Naive thymus-derived CD4-positive, alpha-beta T cell (primary cell): ENCODE measurements at regions not wholly inside any gene's neighbourhood (a gene's known extent, or its start where the extent isn't known, plus 50 kb on each side); places are given as distances from the start of the nearest gene placed in this dataset.

Experiments used
- ATAC-seq: fragments of 150-1000 bp; cut with Tn5 transposase; 2 replicates; pipeline ENCODE4 v1.10.0; 2021; ENCODE audit warnings: mild to moderate bottlenecking, moderate library complexity
- CTCF ChIA-PET: fragments of 350-600 bp; sonication (Branson Sonifier 250); formaldehyde crosslinking; loops from one replicate; lab custom pipeline; 2021; ENCODE audit warnings: antibody characterized with exemption; lab: Charles Lee
- POLR2A ChIA-PET: fragments of 350-600 bp; sonication (Branson Sonifier 250); formaldehyde crosslinking; loops from one replicate; lab custom pipeline; 2021; ENCODE audit warnings: antibody characterized with exemption, inconsistent platforms; lab: Charles Lee
- DNase-seq, 9 donors: peaks; one replicate each; pipeline versions ENCODE4 v3.0.0 to v3.0.0-alpha.2; 2020 to 2022; ENCODE audit warnings: mixed read lengths in 1 of 9
- H3K27ac ChIP-seq: one replicate; pipeline ENCODE4 v1.7.0; 2013; ENCODE audit warnings: mild to moderate bottlenecking, low read depth, low read length, moderate library complexity
- H3K27me3 ChIP-seq, 2 donors: one replicate each; pipeline ENCODE4 v1.7.0; 2013; ENCODE audit warnings: low read length in 2 of 2, mild to moderate bottlenecking in 2 of 2, moderate library complexity in 2 of 2; ENCODE audit not compliant: control insufficient read depth in 2 of 2, insufficient read depth in 2 of 2
- H3K36me3 ChIP-seq, 3 experiments: 1 replicate in 2 of 3; 2 replicates in 1 of 3; pipeline ENCODE4 v1.7.0; 2013; ENCODE audit warnings: low read length in 3 of 3, mild to moderate bottlenecking in 3 of 3, moderate library complexity in 1 of 3; ENCODE audit not compliant: insufficient read depth in 3 of 3, control insufficient read depth in 2 of 3
- H3K4me1 ChIP-seq, 2 donors: one replicate each; pipeline ENCODE4 v1.7.0; 2013; ENCODE audit warnings: low read length in 2 of 2, mild to moderate bottlenecking in 2 of 2, moderate library complexity in 1 of 2; ENCODE audit not compliant: control insufficient read depth in 2 of 2, insufficient read depth in 2 of 2
- H3K4me3 ChIP-seq: 2 replicates; pipeline ENCODE4 v1.7.0; 2013; ENCODE audit warnings: mild to moderate bottlenecking, low read length
- H3K9me3 ChIP-seq, 3 experiments: 1 replicate in 2 of 3; 2 replicates in 1 of 3; pipeline ENCODE4 v1.7.0; 2013; ENCODE audit warnings: low read length in 3 of 3; ENCODE audit not compliant: control insufficient read depth in 2 of 3
- H3K27ac Mint-ChIP-seq, 9 donors: one replicate each; pipeline ENCODE4 v1.8.0; 2020 to 2022; ENCODE audit warnings: mixed read lengths in 9 of 9, mild to moderate bottlenecking in 8 of 9, moderate library complexity in 5 of 9, inconsistent platforms in 2 of 9
- H3K27me3 Mint-ChIP-seq, 5 donors: one replicate each; pipeline ENCODE4 v1.8.0; 2021 to 2022; ENCODE audit warnings: mixed read lengths in 5 of 5, mild to moderate bottlenecking in 1 of 5
- H3K36me3 Mint-ChIP-seq, 5 donors: one replicate each; pipeline ENCODE4 v1.8.0; 2020 to 2022; ENCODE audit warnings: mixed read lengths in 5 of 5, mild to moderate bottlenecking in 3 of 5, inconsistent platforms in 1 of 5
- H3K4me1 Mint-ChIP-seq, 7 donors: one replicate each; pipeline ENCODE4 v1.8.0; 2020 to 2022; ENCODE audit warnings: mixed read lengths in 7 of 7, mild to moderate bottlenecking in 3 of 7, inconsistent platforms in 1 of 7
- H3K4me3 Mint-ChIP-seq, 10 donors: one replicate each; pipeline ENCODE4 v1.8.0; 2020 to 2022; ENCODE audit warnings: mild to moderate bottlenecking in 10 of 10, mixed read lengths in 10 of 10, moderate library complexity in 6 of 10, inconsistent platforms in 2 of 10
- H3K9me3 Mint-ChIP-seq, 11 donors: one replicate each; pipeline ENCODE4 v1.8.0; 2020 to 2022; ENCODE audit warnings: mixed read lengths in 11 of 11, mild to moderate bottlenecking in 4 of 11, inconsistent platforms in 1 of 11, moderate library complexity in 1 of 11
- intact Hi-C, 2 donors: fragments of 100-400 bp; cut with micrococcal nuclease; formaldehyde crosslinking; loops; one replicate each; pipeline ENCODE4 v1.15.1; 2023

- Histone ChIP-seq H3K9me3 (no peaks in the 10 kb centered on the region), H3K27me3 (no peaks in the 10 kb centered on the region), H3K4me3 (no peak overlapping the region), H3K36me3 (no peaks in the 10 kb centered on the region), H3K27ac (no peak overlapping the region), H3K4me1 (no peaks in the 10 kb centered on the region)
- Mint-ChIP-seq H3K27me3 (no peaks in the 10 kb centered on the region), H3K9me3 (peaks cover 0 to 14% (median 8%) of the 10 kb centered on the region in 11 donors), H3K36me3 (no peaks in the 10 kb centered on the region), H3K27ac (no peak overlapping the region), H3K4me3 (no peak overlapping the region), H3K4me1 (no peaks in the 10 kb centered on the region)
- POLR2A ChIA-PET = no interaction called here
- intact Hi-C loops = no loop called here
- ATAC-seq (no peak), DNase-seq (no peak)
- CTCF ChIA-PET = no interaction called here
These were observed 966.1 kb downstream of the FSCB start for GRCh38 chr14:43540948-43541347.

GRCh38 chr14:43539210-43539609 is 967.9 kb downstream of the FSCB start:
- POLR2A ChIA-PET = no interaction called here

GRCh38 chr14:43535231-43535838 is 971.7 kb downstream of the FSCB start:
- H3K36me3 ChIP-seq = no peaks in the 10 kb centered on the region
- H3K27me3 Mint-ChIP-seq = no peaks in the 10 kb centered on the region
- H3K27ac ChIP-seq = no peak overlapping the region
- no peaks in the 10 kb centered on the region for H3K27me3 ChIP-seq
- peaks cover 5 to 35% (median 14%) of the 10 kb centered on the region in 11 donors for H3K9me3 Mint-ChIP-seq
- H3K27ac Mint-ChIP-seq = no peak overlapping the region
- no peak for DNase-seq
- ChIA-PET CTCF (no interaction called here), POLR2A (no interaction called here)
- H3K9me3 ChIP-seq = no peaks in the 10 kb centered on the region
- H3K36me3 Mint-ChIP-seq = peaks cover 0 to 6% (median 0%) of the 10 kb centered on the region in 5 donors
- H3K4me3 ChIP-seq = no peak overlapping the region
- H3K4me1 ChIP-seq = no peaks in the 10 kb centered on the region
- no peaks in the 10 kb centered on the region for H3K4me1 Mint-ChIP-seq
- intact Hi-C loops = no loop called here
- ATAC-seq = no peak
- H3K4me3 Mint-ChIP-seq = no peak overlapping the region

More at GRCh38 chr14:43539210-43539609, 967.9 kb downstream of the FSCB start:
- H3K36me3 ChIP-seq = no peaks in the 10 kb centered on the region
- H3K27ac Mint-ChIP-seq = no peak overlapping the region
- H3K27me3 ChIP-seq = no peaks in the 10 kb centered on the region
- intact Hi-C loops = no loop called here
- no peak overlapping the region for H3K27ac ChIP-seq
- CTCF ChIA-PET = no interaction called here
- no peak for ATAC-seq
- no peaks in the 10 kb centered on the region for H3K4me1 Mint-ChIP-seq
- H3K9me3 Mint-ChIP-seq = peaks cover 4 to 25% (median 11%) of the 10 kb centered on the region in 11 donors
- no peaks in the 10 kb centered on the region for H3K4me1 ChIP-seq
- no peak overlapping the region for H3K4me3 ChIP-seq
- peaks cover 0 to 6% (median 0%) of the 10 kb centered on the region in 5 donors for H3K36me3 Mint-ChIP-seq
- H3K27me3 Mint-ChIP-seq = no peaks in the 10 kb centered on the region
- DNase-seq = no peak
- no peaks in the 10 kb centered on the region for H3K9me3 ChIP-seq
- H3K4me3 Mint-ChIP-seq = no peak overlapping the region

- no peak overlapping the region for H3K27ac ChIP-seq
- no peaks in the 10 kb centered on the region for H3K4me1 ChIP-seq
- intact Hi-C loops = no loop called here
- H3K36me3 ChIP-seq = no peaks in the 10 kb centered on the region
- Mint-ChIP-seq H3K27me3 (no peaks in the 10 kb centered on the region), H3K4me3 (no peak overlapping the region), H3K9me3 (peaks cover 5 to 32% (median 11%) of the 10 kb centered on the region in 11 donors), H3K4me1 (no peaks in the 10 kb centered on the region), H3K36me3 (peaks cover 0 to 6% (median 0%) of the 10 kb centered on the region in 5 donors), H3K27ac (no peak overlapping the region)
- ATAC-seq (no peak), DNase-seq (no peak)
- no peaks in the 10 kb centered on the region for H3K27me3 ChIP-seq
- CTCF ChIA-PET = no interaction called here
- POLR2A ChIA-PET = no interaction called here
- H3K4me3 ChIP-seq = no peak overlapping the region
- no peaks in the 10 kb centered on the region for H3K9me3 ChIP-seq
These were observed 974.2 kb downstream of the FSCB start for GRCh38 chr14:43532825-43533416.

GRCh38 chr14:43528321-43528720 is 978.8 kb downstream of the FSCB start:
- DNase-seq (no peak), ATAC-seq (no peak)
- peaks cover 0 to 9% (median 3%) of the 10 kb centered on the region in 11 donors for H3K9me3 Mint-ChIP-seq
- intact Hi-C loops = loop anchor here in 1 of 2 donors (10.0 kb wide), 1 partner anchor 1904 kb away; no protein-coding TSS in a partner anchor
- no peak overlapping the region for H3K4me3 Mint-ChIP-seq
- no peaks in the 10 kb centered on the region for H3K4me1 Mint-ChIP-seq
- Histone ChIP-seq H3K27ac (no peak overlapping the region), H3K27me3 (no peaks in the 10 kb centered on the region), H3K9me3 (no peaks in the 10 kb centered on the region), H3K4me1 (no peaks in the 10 kb centered on the region), H3K36me3 (no peaks in the 10 kb centered on the region), H3K4me3 (no peak overlapping the region)
- H3K27ac Mint-ChIP-seq = no peak overlapping the region
- POLR2A ChIA-PET = no interaction called here
- CTCF ChIA-PET = no interaction called here
- H3K36me3 Mint-ChIP-seq = no peaks in the 10 kb centered on the region
- no peaks in the 10 kb centered on the region for H3K27me3 Mint-ChIP-seq

- ATAC-seq (no peak), DNase-seq (no peak)
- ChIA-PET POLR2A (no interaction called here), CTCF (no interaction called here)
- intact Hi-C loops = loop anchor here in 1 of 2 donors (10.0 kb wide), 1 partner anchor 1901 kb away; no protein-coding TSS in a partner anchor
- Histone ChIP-seq H3K4me1 (no peaks in the 10 kb centered on the region), H3K4me3 (no peak overlapping the region), H3K27ac (no peak overlapping the region), H3K27me3 (no peaks in the 10 kb centered on the region), H3K9me3 (no peaks in the 10 kb centered on the region), H3K36me3 (no peaks in the 10 kb centered on the region)
- H3K4me1 Mint-ChIP-seq = no peaks in the 10 kb centered on the region
- no peaks in the 10 kb centered on the region for H3K27me3 Mint-ChIP-seq
- peaks cover 0 to 8% (median 3%) of the 10 kb centered on the region in 11 donors for H3K9me3 Mint-ChIP-seq
- H3K4me3 Mint-ChIP-seq = no peak overlapping the region
- no peak overlapping the region for H3K27ac Mint-ChIP-seq
- H3K36me3 Mint-ChIP-seq = no peaks in the 10 kb centered on the region
These were observed 981.4 kb downstream of the FSCB start for GRCh38 chr14:43525658-43526057.

- Mint-ChIP-seq H3K4me3 (no peak overlapping the region), H3K27me3 (no peaks in the 10 kb centered on the region), H3K4me1 (no peaks in the 10 kb centered on the region), H3K9me3 (peaks cover 0 to 22% (median 6%) of the 10 kb centered on the region in 11 donors), H3K27ac (no peak overlapping the region), H3K36me3 (no peaks in the 10 kb centered on the region)
- ChIA-PET POLR2A (no interaction called here), CTCF (no interaction called here)
- H3K27ac ChIP-seq = no peak overlapping the region
- no peak overlapping the region for H3K4me3 ChIP-seq
- ATAC-seq = no peak
- no peaks in the 10 kb centered on the region for H3K9me3 ChIP-seq
- intact Hi-C loops = loop anchor here in 1 of 2 donors (10.0 kb wide), 1 partner anchor 1898 kb away; no protein-coding TSS in a partner anchor
- H3K4me1 ChIP-seq = no peaks in the 10 kb centered on the region
- no peaks in the 10 kb centered on the region for H3K27me3 ChIP-seq
- no peaks in the 10 kb centered on the region for H3K36me3 ChIP-seq
- no peak for DNase-seq
These were observed 984.2 kb downstream of the FSCB start for GRCh38 chr14:43522901-43523300.
